ENCODE measurements at regions not wholly inside any gene's neighbourhood (a gene's known extent, or its start where the extent isn't known, plus 50 kb on each side); places are given as distances from the start of the nearest gene placed in this dataset.

DNA sequence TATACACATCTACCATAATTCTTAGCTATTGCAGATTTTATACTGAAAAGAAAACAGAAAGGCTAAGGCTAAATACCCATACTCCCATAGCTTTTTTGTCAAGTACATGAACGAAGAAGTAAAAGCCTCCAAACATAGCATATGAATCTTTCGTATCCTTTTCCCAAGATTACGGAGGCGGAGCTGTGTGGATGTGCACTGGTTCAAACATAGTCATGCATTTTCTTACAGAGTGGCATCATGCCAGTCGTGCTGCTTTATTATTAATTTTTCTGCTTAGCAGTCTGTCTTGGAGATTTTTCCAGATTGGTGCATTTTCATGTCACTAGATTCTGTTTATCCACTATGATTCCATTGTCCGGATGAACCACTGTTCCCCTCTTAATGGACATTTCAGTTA lies 118.7 kb upstream of the RUNX3 start:
- Mint-ChIP-seq H3K9me3 (ENCODE audit: unreplicated experiment) (no peaks in the 10 kb centered on the region), H3K4me3 (ENCODE audit: unreplicated experiment) (no peak overlapping the region), H3K36me3 (ENCODE audit: unreplicated experiment) (no peaks in the 10 kb centered on the region), H3K27me3 (ENCODE audit: unreplicated experiment) (peaks cover 49% of the 10 kb centered on the region), H3K27ac (ENCODE audit: unreplicated experiment) (no peak overlapping the region), H3K4me1 (ENCODE audit: unreplicated experiment) (no peaks in the 10 kb centered on the region)
- TF ChIP-seq CTCF (IDR thresholded peaks at IDR 0.05), result no peak
- DNase-seq (ENCODE audit: extremely low spot score, unreplicated experiment), result no peak

GRCh38 chr1:25047506-25048240 lies 117.6 kb upstream of the RUNX3 start:
- Mint-ChIP-seq H3K36me3 (ENCODE audit: unreplicated experiment) (no peaks in the 10 kb centered on the region), H3K9me3 (ENCODE audit: unreplicated experiment) (no peaks in the 10 kb centered on the region), H3K4me1 (ENCODE audit: unreplicated experiment) (no peaks in the 10 kb centered on the region), H3K27me3 (ENCODE audit: unreplicated experiment) (peaks cover 43% of the 10 kb centered on the region), H3K27ac (ENCODE audit: unreplicated experiment) (no peak overlapping the region), H3K4me3 (ENCODE audit: unreplicated experiment) (no peak overlapping the region)
- TF ChIP-seq CTCF (IDR thresholded peaks at IDR 0.05), result no peak
- no peak for DNase-seq (ENCODE audit: extremely low spot score, unreplicated experiment)

- Mint-ChIP-seq H3K27me3 (ENCODE audit: unreplicated experiment) (peaks cover 44% of the 10 kb centered on the region), H3K36me3 (ENCODE audit: unreplicated experiment) (no peaks in the 10 kb centered on the region), H3K4me1 (ENCODE audit: unreplicated experiment) (no peaks in the 10 kb centered on the region), H3K9me3 (ENCODE audit: unreplicated experiment) (no peaks in the 10 kb centered on the region), H3K27ac (ENCODE audit: unreplicated experiment) (no peak overlapping the region), H3K4me3 (ENCODE audit: unreplicated experiment) (no peak overlapping the region)
- no peak for DNase-seq (ENCODE audit: extremely low spot score, unreplicated experiment)
- no peak for TF ChIP-seq CTCF (IDR thresholded peaks at IDR 0.05)
These were observed 116.1 kb upstream of the RUNX3 start for GRCh38 chr1:25046194-25046532.

- Mint-ChIP-seq H3K9me3 (ENCODE audit: unreplicated experiment) (no peaks in the 10 kb centered on the region), H3K27me3 (ENCODE audit: unreplicated experiment) (peaks cover 44% of the 10 kb centered on the region), H3K27ac (ENCODE audit: unreplicated experiment) (no peak overlapping the region), H3K36me3 (ENCODE audit: unreplicated experiment) (no peaks in the 10 kb centered on the region), H3K4me1 (ENCODE audit: unreplicated experiment) (no peaks in the 10 kb centered on the region), H3K4me3 (ENCODE audit: unreplicated experiment) (no peak overlapping the region)
- TF ChIP-seq CTCF (IDR thresholded peaks at IDR 0.05), result no peak
- no peak for DNase-seq (ENCODE audit: extremely low spot score, unreplicated experiment)
These were observed 115.6 kb upstream of the RUNX3 start for GRCh38 chr1:25045480-25046193.

DNA sequence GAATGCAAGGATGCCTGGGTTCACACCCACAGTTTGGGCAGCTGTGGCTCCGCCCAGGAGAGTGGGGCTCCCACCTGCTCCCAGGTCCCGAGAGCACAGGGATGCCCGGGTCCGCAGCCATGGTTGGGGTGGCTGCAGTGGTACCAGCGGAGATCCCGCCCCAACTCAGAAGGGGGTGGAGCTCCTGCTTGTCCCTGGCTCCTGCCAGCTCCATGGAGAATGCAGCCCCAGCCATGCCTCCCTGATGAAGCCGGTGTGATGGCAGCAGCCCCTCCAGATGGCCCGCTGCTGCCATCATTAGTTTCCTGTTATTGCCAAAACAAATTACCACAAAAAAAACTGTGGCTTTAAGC lies 113.1 kb upstream of the RUNX3 start:
- no peak for TF ChIP-seq CTCF (IDR thresholded peaks at IDR 0.05)
- no peak for DNase-seq (ENCODE audit: extremely low spot score, unreplicated experiment)
- Mint-ChIP-seq H3K27me3 (ENCODE audit: unreplicated experiment) (peaks cover 49% of the 10 kb centered on the region), H3K27ac (ENCODE audit: unreplicated experiment) (no peak overlapping the region), H3K36me3 (ENCODE audit: unreplicated experiment) (no peaks in the 10 kb centered on the region), H3K4me3 (ENCODE audit: unreplicated experiment) (no peak overlapping the region), H3K4me1 (ENCODE audit: unreplicated experiment) (no peaks in the 10 kb centered on the region), H3K9me3 (ENCODE audit: unreplicated experiment) (no peaks in the 10 kb centered on the region)

All from osteocyte (in vitro differentiated cells).